ENCODE measurements at regions not wholly inside any gene's neighbourhood (a gene's known extent, or its start where the extent isn't known, plus 50 kb on each side); places are given as distances from the start of the nearest gene placed in this dataset.
A peak's percentile ranks its signal among the peaks of the same experiment; 100 is the strongest.

DNA sequence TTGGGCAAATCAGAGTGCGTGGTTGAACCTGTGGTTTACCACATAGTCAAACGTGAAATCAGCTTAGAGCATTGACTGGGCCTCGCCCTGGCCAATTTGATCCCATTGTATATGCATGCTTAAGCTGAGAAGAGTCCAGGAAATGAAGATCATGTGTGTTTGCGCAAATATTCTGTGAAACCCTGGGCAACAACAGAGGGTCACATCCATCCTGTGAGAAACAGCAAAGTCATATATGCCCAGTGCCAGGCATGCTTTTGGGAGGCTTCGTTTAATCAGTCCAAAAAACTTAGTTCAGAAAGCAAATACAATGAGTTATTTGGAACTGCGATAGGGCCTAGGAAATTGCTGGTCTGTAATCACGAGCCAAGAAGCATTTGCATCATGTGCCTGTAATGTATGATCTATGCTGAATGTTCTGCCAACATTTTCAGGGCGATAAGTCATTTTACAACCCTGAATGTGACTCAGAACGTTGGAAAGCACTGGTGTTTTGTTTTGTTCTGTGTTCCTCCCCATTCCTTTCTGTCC, 412.1 kb upstream of the CELF2 start:
- no peak for TF ChIP-seq EZH2phosphoT487 (IDR thresholded peaks at IDR 0.05; ENCODE audit: insufficient read depth, low read depth)
- no peak for TF ChIP-seq EZH2 (IDR thresholded peaks at IDR 0.05; ENCODE audit: insufficient read depth, poor library complexity, severe bottlenecking)

DNA sequence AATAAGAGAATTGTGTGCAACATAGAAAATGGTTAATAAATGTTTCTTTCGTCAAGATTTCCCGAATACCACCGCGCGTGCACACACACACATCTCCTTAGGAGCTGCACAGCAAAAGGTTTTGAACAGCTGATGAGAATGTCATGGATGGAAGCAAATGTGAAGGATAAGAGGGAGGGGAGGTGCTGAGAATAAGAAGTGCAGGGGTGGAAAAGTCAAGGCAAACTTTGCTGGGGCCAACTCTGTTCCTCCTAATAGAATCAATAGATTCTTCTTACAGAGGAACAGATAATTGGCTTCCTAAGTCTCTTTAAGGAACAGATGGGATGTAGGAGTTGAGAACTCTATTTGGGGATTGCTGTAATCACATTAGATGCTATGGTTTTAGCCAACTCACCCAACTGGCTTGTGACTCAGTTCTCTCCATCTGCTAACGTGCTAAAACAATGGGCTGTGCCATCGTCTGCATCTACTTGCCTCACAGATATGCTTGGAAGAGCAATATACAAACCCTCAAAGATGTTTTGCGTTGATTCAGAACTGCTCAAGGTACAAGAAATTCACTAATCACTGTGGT, 408.2 kb upstream of the CELF2 start:
- H3K9ac ChIP-seq = no peak overlapping the region
- H4K20me1 ChIP-seq (ENCODE audit: insufficient read depth) = no peaks in the 10 kb centered on the region
- H3K27me3 ChIP-seq (replicated peaks; ENCODE audit: insufficient read depth) = no peaks in the 10 kb centered on the region
- in situ Hi-C loops (cut with MboI) = no loop called here
- 77 to 81% methylated on average over 8 of the region's 8 CpGs for WGBS, 2 experiments (ENCODE audit: low coverage in 1 of 2, low lambda C conversion rate in 2 of 2, missing lambda C conversion rate in 2 of 2)
- DNase-seq = no peak
- peaks cover 12% of the 10 kb centered on the region for H3K4me1 ChIP-seq (ENCODE audit: insufficient read depth)
- no peaks in the 10 kb centered on the region for H3K36me3 ChIP-seq (ENCODE audit: low read depth)
- H3K9me3 ChIP-seq (ENCODE audit: low read depth) = no peaks in the 10 kb centered on the region
- no peak overlapping the region for H3K4me2 ChIP-seq (ENCODE audit: unreplicated experiment)
- no peaks in the 10 kb centered on the region for H3K9me2 ChIP-seq (ENCODE audit: insufficient read depth)
- H3K79me2 ChIP-seq (ENCODE audit: insufficient read depth) = no peaks in the 10 kb centered on the region
- H2AFZ ChIP-seq = no peak overlapping the region
- H3K27ac ChIP-seq = no peak overlapping the region
- H3K4me3 ChIP-seq = no peak overlapping the region
- TF ChIP-seq EZH2 (IDR thresholded peaks at IDR 0.05; ENCODE audit: insufficient read depth, poor library complexity, severe bottlenecking) = no peak
- no peak for TF ChIP-seq EZH2phosphoT487 (IDR thresholded peaks at IDR 0.05; ENCODE audit: insufficient read depth, low read depth)
- peaks cover 15% of the 10 kb centered on the region for H3F3A ChIP-seq (ENCODE audit: insufficient read depth)

More for the DNA sequence above, 412.1 kb upstream of the CELF2 start:
- Histone ChIP-seq H3K36me3 (ENCODE audit: low read depth) (no peaks in the 10 kb centered on the region), H3F3A (ENCODE audit: insufficient read depth) (peaks cover 18% of the 10 kb centered on the region), H3K9ac (peak overlapping the region; percentile 61), H2AFZ (peak overlapping the region; percentile 64), H3K27me3 (replicated peaks; ENCODE audit: insufficient read depth) (no peaks in the 10 kb centered on the region), H3K9me3 (ENCODE audit: low read depth) (no peaks in the 10 kb centered on the region), H3K4me2 (ENCODE audit: unreplicated experiment) (peak overlapping the region; percentile 38), H3K4me3 (peak overlapping the region; percentile 26), H3K79me2 (ENCODE audit: insufficient read depth) (no peaks in the 10 kb centered on the region), H4K20me1 (ENCODE audit: insufficient read depth) (no peaks in the 10 kb centered on the region), H3K4me1 (ENCODE audit: insufficient read depth) (peaks cover 12% of the 10 kb centered on the region), H3K9me2 (ENCODE audit: insufficient read depth) (no peaks in the 10 kb centered on the region), H3K27ac (peak overlapping the region; percentile 87)
- 3 to 4% methylated on average over 9 of the region's 9 CpGs for WGBS, 2 experiments (ENCODE audit: low coverage in 1 of 2, low lambda C conversion rate in 2 of 2, missing lambda C conversion rate in 2 of 2)
- DNase-seq = peak; percentile 96
- in situ Hi-C loops (cut with MboI) = no loop called here

DNA sequence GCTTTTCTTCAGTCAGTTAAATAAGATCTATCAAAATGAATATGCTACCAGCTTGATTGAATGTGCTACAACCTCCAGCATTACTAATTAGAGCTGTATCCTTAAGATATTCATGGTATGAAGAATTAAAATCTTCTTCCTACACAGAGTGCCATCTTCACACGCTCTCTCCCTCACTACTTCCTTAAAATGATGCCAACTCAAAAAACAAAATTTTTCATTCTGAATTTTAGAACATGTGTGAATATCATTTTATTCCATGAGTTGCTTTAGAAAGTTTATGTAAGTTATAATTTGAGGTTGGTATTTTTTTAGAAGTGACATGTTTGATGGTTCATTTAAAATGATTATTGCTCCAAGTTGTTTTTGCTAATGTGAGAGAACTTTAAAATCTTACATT, 407.5 kb upstream of the CELF2 start:
- in situ Hi-C loops (cut with MboI) = no loop called here
- Histone ChIP-seq H2AFZ (no peak overlapping the region), H3K36me3 (ENCODE audit: low read depth) (no peaks in the 10 kb centered on the region), H3K79me2 (ENCODE audit: insufficient read depth) (no peaks in the 10 kb centered on the region), H3K9ac (no peak overlapping the region), H3K9me3 (ENCODE audit: low read depth) (no peaks in the 10 kb centered on the region), H3K27ac (no peak overlapping the region), H3F3A (ENCODE audit: insufficient read depth) (peaks cover 8% of the 10 kb centered on the region), H3K27me3 (replicated peaks; ENCODE audit: insufficient read depth) (no peaks in the 10 kb centered on the region), H3K4me3 (no peak overlapping the region), H4K20me1 (ENCODE audit: insufficient read depth) (no peaks in the 10 kb centered on the region), H3K9me2 (ENCODE audit: insufficient read depth) (no peaks in the 10 kb centered on the region), H3K4me2 (ENCODE audit: unreplicated experiment) (no peak overlapping the region), H3K4me1 (ENCODE audit: insufficient read depth) (peaks cover 9% of the 10 kb centered on the region)
- DNase-seq = no peak
- TF ChIP-seq EZH2 (IDR thresholded peaks at IDR 0.05; ENCODE audit: insufficient read depth, poor library complexity, severe bottlenecking) = no peak
- no peak for TF ChIP-seq EZH2phosphoT487 (IDR thresholded peaks at IDR 0.05; ENCODE audit: insufficient read depth, low read depth)
- 69 to 75% methylated on average over 1 of the region's 1 CpG for WGBS, 2 experiments (ENCODE audit: low coverage in 1 of 2, low lambda C conversion rate in 2 of 2, missing lambda C conversion rate in 2 of 2)

DNA sequence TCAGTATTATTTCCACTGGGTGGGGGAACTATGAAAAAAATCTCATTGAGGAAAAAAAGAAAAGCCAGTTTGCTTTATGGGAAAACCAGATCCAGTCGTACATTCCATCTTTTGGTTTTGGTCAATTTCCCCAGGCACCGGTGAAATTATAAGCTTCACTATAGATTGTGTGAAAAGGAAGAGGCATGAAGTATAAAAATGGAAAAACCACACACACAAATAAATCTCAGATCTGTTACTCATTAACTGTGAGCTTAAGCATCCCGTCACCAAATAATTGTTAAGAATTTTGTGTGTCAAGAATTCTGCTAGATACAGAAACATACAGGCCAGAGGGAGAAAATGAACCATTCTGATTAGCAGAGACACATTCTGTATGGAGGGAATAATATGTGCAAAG, 405.5 kb upstream of the CELF2 start:
- Histone ChIP-seq H3K9me3 (ENCODE audit: low read depth) (no peaks in the 10 kb centered on the region), H2AFZ (no peak overlapping the region), H3K4me2 (ENCODE audit: unreplicated experiment) (no peak overlapping the region), H3K36me3 (ENCODE audit: low read depth) (no peaks in the 10 kb centered on the region), H4K20me1 (ENCODE audit: insufficient read depth) (no peaks in the 10 kb centered on the region), H3K4me1 (ENCODE audit: insufficient read depth) (no peaks in the 10 kb centered on the region), H3K27me3 (replicated peaks; ENCODE audit: insufficient read depth) (no peaks in the 10 kb centered on the region), H3K9ac (no peak overlapping the region), H3K27ac (no peak overlapping the region), H3F3A (ENCODE audit: insufficient read depth) (no peaks in the 10 kb centered on the region), H3K79me2 (ENCODE audit: insufficient read depth) (no peaks in the 10 kb centered on the region), H3K4me3 (no peak overlapping the region), H3K9me2 (ENCODE audit: insufficient read depth) (no peaks in the 10 kb centered on the region)
- 48 to 50% methylated on average over 3 of the region's 3 CpGs for WGBS, 2 experiments (ENCODE audit: low coverage in 1 of 2, low lambda C conversion rate in 2 of 2, missing lambda C conversion rate in 2 of 2)
- in situ Hi-C loops (cut with MboI) = no loop called here
- DNase-seq = no peak
- TF ChIP-seq EZH2 (IDR thresholded peaks at IDR 0.05; ENCODE audit: insufficient read depth, poor library complexity, severe bottlenecking) (no peak), EZH2phosphoT487 (IDR thresholded peaks at IDR 0.05; ENCODE audit: insufficient read depth, low read depth) (no peak)
